CD4-positive, alpha-beta T cell treated with Interleukin-2 at 100 ng/mL for 4 hours (primary cell): ENCODE measurements at regions not wholly inside any gene's neighbourhood (a gene's known extent, or its start where the extent isn't known, plus 50 kb on each side); places are given as distances from the start of the nearest gene placed in this dataset.
A peak's percentile ranks its signal among the peaks of the same experiment; 100 is the strongest.

Source experiments
- DNase-seq: peaks from one replicate; pipeline ENCODE4 v3.0.0-alpha.2; 2020; ENCODE audit warnings: low spot score

DNA sequence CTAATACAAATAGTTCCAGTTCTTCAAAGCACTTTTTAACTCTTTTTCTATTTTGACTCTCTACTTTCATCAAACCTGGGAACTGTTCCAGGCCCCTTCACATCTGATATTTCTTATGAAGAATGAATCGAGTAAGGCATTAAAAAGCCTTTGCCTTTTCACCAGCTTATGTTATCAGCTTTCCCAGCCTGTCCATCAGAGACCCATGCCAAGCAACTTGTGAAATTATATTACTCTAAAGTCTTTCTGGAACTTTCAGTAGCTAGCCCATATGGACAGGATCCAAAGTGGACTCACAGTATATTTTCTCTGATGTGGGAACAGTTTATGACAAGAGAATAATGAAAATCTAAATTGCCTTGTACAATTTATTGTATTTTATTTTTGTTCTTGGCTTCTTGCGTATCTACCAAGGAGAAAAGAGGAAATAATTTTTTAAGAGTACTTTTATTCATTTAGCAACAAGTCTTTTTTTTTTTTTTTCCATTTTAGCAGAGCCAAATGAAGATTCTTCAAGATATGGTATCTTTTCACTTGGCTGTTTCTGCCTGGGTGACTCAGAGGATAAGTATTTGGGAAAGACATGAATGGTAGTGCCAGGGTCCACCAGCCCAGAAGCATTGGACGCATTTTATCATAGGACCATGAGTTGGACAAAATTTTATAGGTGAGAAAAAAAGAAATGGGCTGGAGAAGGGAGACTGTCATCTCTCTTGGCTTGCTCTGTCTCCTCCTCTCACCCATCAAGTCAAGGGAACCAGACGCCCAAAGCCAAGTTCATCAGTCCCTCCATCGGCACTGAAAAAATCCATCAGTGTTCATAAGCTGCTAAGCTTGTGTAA lies 195.8 kb upstream of the NEBL start:
- DNase-seq = no peak

DNA sequence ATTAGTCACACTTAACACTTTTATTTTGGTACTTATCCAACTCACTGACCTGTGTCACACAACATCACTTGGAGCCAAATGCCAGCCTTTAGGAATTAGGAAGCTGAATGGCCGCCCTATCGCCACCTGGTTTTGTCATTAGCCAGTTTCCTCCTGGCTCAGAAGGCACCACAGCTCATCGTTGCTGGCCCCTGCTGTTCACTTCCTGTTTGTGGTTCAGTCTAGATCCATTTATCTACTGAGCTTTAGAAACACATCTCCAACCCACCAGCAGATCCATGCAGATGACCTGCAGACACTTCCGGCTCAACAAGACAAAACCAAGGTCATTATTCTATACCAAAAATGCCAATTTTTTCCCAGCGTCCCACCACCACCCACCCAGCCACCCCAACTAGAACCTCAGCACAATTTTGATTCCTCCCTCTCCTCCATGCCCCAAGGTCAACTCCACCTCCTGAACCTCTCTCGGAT lies 193.5 kb upstream of the NEBL start:
- no peak for DNase-seq

DNA sequence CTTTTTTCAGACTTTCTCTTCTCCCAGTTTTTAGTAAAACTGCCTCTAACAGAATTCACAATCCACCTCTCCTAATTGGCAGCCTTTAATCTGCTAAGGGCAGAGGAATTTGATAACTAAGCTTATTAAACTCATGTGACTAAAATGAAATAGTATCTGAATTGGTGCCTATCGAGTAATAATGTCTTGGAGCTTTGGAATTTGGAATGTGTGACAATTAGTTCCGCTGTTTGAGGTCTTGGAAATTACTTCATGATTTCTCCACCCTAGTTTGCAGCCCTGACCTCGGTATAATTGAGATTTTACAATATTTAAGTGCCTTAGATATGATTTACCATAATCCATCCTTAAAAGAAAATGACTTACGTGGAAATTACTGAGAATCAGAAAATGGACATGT lies 190.4 kb upstream of the NEBL start:
- DNase-seq = no peak

DNA sequence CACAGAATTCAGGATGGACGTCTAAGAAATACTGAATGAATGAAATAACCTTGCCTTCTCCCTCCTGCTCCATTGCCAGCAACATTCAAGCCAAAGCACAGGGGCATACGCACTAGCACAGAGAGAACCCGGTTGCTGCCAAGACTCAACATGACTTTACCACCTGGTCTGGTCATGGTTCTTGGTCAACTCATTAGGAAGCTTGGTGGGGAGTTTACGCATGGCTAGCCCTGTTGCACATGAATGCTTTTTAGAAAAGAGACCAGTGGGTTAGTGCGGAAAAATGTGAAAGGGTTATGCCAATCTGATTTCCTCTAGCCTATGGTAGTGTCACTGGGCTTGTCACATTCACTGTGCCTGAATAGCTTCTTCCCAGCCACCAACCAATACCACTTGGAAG lies 187.6 kb upstream of the NEBL start:
- no peak for DNase-seq

DNA sequence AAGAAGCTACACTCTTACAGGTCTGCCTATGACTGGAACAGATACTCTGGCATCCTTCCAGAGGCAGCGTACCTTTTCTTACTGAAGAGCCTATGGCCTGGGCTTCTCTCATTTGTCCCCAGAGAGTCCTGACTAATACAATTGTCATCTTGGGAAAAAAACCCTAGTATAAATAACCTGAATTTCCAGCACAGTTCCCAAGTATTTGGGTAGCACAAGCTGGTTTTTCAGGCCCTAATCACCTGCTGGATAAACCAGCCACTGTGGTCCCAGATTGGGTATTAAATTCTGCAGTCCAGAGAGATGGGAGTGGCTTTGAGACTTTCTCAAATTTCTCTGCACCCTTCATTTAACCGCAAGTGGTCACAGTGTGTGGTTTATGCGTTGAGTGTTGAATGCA lies 186.8 kb upstream of the NEBL start:
- DNase-seq = no peak

DNA sequence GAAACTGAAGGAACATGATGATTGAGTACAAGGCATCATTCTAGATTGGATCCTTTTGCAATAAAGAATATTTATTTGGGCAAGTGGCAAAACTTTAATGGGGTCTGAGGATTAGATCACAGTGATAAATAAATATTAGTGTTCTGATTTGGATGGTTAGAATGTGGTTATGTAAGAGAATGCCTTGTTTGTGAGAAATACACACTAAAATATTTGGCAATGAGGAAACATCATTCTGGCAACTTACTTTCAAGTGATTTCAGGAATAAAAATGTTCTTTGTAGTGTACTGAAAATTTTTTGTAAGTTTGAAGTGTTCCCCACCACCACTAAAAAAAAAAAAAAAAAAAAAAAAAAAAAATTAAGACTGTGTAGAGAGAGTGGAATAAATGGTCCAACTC lies 185.1 kb upstream of the NEBL start:
- no peak for DNase-seq

DNA sequence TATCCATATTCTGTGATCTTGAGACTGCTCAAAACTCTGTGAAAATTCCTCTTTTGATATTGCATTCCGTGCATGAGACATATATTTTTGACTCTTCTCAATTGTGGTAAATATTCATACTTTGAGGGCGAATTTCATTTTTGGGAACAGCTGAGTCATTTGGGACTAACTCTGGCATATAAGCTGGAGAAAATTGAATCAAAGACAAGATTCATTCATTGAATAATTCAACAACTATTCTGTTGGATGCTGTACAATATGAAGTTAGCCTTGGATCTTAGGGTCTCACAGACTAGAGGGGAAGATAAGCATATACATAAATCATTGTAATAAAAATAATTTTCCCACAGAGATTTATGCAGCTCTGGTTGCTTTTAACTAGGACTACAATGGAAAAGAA lies 183.2 kb upstream of the NEBL start:
- no peak for DNase-seq

DNA sequence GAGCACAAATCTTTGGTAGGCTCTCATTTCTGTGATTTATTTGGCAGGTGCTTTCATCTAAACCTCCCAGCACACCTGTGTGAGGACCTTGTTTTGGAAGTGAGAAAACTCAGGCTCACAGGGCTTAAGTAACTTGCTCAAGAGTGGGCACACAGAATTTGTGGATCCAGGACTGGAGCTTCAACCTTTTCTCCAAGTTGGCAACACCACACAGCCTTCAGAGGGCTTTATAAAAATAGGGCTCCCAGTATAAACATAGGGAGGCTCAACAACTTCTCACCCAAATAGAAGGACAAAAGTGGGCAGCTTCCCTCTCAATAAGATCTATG lies 182.2 kb upstream of the NEBL start:
- no peak for DNase-seq

DNA sequence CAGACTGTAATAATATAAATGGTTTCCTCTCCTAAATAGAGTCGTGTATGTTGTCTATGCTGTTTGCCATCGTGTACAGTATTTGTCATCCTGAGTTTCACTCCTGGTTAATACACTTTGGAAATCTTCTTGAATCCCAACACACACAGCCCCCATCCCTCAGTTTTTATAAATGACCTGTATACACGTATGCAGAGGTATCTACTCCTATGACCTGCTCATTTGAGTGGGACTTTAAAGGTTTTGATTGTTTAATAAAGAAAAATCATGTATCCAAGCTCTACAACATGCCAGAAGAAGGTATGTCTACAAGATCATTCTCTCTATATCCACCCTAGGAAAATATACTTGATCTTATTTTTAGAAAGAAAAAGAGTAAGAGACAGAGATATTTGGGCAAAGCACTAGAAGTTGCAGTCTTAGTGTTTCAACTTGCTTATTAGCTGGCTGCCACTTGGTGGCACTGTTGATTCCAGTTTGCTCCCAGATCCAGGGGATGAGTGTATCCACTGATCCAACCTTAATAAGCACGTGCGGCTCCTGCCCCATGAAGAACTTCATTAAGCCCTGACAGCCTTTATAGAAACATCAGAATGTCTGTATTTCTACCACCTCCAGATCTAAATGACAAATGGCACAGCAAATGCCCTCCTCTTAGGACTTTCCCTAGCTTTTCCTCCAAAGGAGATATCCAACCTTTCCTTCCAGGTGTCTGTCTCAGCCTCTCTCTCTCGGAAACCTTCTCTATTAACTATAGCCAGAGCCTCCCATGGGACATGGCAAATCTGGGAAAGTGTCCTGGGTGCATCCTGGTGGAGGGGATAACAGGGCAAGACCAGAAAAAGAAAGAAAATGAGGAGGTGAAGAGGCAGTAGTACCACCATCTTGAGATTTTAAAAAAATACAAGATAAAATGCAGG lies 181.6 kb upstream of the NEBL start:
- peak; percentile 4 for DNase-seq

DNA sequence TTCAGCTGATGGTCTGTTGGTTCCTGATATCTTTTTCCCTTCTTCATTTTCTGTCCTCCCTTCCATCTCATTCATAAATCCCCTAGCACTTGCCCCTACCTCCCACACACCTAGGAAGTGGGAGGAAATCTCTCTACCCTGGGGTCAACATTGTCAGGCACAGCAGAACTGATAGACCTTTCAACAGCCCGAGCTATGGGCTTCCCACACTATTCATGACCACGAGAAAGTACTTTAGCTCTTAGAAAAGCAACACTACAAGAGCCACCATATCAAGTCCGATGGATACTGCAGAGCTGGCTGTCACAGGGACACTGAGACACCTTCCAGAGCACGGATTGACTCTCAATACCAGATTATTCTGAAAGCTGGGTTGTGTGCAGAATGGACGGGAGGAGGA lies 180.6 kb upstream of the NEBL start:
- no peak for DNase-seq

DNA sequence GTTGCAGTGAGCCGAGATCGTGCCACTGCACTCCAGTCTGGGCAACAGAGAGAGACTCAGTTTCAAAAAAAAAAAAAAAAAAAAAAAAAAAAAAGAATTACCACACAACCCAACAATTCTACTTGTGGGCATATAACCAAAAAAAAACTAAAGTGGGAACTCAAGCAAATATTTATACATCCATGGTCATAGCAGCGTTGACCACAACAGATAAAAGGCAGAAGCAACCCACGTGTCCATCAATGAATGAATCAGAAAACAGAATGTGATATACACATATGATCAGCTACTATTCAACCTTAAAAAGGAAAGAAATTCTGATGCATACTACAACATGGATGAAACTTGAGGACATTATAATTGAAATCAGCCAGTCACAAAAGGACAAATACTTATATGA lies 179.3 kb upstream of the NEBL start:
- no peak for DNase-seq

DNA sequence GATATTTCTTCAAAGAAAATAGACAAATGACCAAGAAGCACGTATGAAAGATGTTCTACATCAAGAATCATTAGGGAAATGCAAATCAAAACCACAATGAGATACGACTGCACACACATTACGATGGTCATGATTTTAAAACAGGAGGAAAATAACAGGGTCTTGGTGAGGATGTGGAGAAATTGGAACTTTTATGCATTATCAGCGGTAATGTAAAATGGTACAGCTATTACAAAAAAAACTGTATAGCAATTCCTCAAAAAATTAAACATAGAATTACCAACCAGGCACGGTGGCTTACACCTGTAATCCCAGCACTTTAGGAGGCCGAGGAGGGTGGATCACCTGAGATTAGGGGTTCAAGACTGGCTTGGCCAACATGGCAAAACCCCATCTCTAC lies 178.8 kb upstream of the NEBL start:
- no peak for DNase-seq

DNA sequence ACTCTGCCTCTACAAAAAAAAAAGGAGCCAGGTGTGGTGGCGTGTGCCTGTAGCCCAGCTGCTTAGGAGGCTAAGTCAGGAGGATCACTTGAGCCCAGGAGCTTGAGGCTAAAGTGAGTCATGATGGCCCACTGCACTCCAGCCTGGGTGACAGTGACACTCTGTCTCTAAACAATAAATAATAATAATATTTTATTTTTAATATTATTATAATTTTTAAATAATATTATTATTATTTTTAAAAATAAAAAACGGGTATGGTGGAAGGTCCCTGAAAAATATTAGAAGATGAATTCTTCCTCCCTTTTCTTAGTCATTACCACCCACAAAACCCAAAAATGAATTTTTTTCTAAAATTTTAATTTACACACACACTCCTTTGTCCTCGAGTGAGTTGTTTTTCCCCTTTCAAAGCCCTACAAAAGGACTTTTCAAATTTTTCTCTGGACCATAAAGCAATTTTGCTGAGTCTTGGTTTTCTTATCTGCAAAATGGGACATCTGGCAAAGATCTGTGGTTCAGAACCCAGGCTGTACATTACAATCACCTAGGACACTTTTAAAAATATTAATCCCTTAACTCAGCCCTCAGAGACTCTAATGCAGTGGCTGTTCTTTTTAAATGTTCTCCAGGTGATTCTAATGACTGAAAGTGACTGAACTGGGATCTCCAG lies 174.0 kb upstream of the NEBL start:
- DNase-seq = no peak

DNA sequence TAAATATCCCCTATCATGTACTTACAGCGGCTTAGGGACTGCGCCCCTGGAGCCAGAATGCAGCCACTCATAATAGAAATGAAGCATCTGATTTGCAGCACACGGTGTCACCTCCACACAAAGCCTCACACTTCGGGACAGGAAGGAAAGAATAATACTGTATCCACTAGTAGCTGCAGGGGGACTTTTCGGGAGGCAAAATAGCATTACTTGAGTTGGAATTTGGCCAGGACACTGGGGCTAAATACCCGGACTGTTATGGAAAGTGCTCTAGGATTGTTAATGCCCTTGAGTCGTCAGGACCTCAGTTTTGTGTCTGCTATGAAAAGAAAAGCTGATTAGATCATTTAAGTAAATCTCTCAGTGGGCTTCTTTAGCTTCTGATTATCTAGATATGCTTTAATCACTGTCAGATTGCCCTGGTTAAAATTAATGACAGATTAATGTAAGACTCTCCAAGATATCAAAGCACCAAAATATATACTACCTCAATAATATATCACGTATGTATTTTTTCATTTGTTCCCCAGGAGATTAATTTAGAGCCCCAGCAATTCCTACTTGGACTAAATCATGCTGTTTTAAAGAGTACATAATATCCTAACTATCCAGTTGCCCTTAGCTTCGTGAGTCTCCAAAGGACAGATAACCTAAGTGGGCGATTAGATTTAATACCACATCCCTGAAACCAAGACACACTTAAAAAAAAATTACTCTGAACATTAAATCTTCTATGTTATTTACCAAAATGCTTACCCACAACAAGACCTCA lies 173.0 kb upstream of the NEBL start:
- DNase-seq = no peak

DNA sequence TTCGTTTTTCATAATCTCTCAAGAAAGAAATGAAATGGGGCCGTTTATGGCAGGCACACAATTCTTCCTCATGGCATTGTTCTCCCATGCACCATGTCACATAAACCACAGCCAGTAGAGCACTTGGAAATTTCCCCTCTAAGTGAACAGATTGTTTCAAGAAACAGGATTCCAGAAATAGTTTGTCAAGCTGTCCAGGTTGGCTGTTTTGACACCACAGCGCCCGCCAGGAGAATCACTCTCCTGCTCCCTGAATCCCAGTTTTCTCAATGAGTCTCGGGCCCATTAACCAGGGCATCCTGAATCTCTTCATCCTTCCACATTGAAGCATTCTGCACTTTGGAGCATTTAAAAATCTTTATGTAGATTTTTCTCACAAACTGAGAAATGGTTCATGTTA lies 172.2 kb upstream of the NEBL start:
- DNase-seq = no peak

DNA sequence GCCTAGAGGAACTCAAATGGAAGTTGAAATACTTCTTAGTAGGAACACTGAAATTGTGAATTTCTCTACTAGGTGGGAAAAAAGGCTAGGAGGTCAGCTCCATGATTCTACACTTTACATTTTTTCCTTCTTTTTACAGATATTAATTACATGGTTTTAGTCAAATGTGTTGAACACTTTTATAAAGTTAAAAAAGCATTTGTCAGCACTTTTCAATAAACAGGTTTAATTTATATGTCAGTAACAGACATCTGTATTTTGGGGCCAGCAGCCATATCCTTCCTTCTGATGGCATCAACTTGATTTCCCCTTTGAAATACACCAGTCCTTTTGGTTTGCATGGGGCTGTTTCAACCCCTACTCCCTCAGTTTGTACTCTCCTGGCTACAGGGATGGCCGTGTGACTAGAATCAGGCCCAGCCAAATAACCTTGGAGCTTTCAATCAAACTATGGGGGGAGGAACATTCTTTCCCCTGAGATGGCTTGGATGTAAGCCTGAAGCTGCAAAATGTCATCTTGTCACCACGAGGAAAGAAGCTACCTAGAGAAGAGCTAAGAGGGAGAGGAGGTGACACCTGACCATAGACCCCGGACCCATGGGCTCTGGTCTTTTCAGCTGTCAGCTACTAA lies 171.0 kb upstream of the NEBL start:
- no peak for DNase-seq

DNA sequence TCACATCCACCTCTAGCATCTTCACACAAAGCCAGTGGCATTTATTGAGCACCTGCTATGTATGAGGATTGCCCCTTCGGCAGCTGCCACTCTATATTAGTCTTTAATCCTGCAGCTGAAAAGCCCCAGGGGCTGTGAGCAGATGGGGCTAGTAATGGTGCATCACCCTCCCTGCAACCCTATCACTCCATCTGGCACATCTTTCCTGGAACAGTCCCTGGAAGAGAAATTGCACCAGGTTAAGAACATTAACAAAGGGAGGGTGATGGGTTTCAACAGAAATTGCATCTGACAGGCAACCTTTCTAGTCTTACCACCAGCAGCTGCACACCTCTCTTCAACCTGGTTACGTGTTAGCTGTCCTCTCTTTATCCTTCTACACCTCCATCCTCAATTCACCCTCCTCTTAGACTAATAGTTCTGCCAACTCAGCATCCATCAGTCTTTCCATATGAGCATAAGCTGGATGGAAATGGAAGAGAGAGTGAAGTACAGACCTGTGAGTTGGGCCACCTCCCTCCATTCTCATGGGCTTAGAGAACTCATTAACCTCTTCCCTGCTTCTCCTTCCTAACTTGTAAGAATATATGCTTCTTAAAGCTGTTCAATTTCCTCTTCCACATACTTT lies 168.6 kb upstream of the NEBL start:
- DNase-seq = no peak

DNA sequence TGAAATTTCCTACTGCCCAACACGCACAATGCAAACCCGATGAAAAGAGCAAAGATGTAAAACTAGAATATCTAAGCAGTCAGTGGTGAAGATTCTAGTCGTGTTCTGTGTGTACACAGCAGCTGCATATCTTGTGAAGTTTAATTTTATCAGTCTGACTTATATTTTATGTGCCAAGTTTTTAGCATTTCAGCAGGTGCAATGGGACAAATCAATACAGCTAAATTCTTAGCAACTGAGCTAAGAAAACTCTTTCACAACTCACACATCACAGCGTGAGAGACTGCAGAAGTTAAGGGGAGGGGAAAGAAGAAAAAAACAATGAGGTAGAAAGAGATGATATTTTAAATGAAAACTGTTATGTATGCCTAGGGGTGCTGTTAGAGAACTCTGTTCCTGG lies 164.9 kb upstream of the NEBL start:
- no peak for DNase-seq

DNA sequence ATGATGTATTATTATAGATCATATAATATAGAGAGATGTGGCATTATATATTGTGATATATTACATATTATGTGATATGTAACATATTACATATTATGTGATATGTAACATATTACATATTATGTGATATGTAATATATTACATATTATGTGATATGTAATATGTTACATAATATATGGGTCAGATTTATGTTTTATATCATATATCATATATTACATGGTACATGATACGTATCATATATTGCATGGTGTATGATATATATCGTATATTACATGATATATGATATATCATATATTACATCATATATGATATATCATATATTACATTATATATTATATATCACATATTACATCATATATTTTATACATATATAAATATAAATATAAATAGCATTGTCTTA lies 164.1 kb upstream of the NEBL start:
- no peak for DNase-seq

DNA sequence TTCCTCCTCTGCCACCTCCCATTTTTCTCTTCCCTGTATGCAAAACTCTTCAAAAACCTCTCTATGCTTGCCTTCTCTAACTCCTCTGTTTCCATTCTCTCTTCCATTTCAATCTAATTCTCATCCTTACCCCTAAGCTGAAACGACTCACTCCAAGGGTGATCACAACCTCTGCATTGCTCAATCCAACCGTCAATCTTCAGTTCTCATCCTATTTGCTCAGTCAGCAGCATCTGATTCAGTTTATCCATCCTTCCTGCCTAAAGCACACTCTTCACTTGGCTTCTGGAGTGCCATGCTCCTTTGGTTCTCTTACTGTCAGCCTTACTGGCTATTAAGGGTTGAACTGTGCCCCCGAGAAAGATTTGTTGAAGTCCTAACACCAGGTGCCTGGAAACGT lies 163.5 kb upstream of the NEBL start:
- no peak for DNase-seq

DNA sequence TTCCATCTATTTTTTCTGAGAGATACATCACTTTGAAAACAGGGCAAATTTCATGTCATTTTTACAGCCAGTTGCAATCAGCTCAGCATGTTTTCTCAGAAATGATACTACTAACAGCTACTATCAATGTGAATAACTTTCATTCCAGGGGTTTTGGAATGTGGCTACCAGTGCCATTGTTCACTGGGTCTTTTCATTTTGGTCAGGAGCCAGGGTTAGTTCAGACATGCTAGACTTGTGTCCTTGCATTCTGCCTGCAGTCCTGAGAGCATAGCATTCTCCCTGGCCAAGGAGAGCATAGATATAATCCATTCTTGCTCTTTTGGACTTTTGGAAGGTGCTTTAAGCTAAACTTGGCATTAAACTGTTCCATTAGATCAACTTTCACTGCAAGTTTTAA lies 160.9 kb upstream of the NEBL start:
- no peak for DNase-seq
